Activated CD4-positive, alpha-beta T cell treated with anti-CD3 and anti-CD28 coated beads, Interleukin-2, amount 10 ng/mL, durations not matched to agents 24 days and 14 days (primary cell): ENCODE measurements at regions not wholly inside any gene's neighbourhood (a gene's known extent, or its start where the extent isn't known, plus 50 kb on each side); places are given as distances from the start of the nearest gene placed in this dataset.

Source experiments
- DNase-seq: peaks from one replicate; pipeline ENCODE4 v3.0.0; 2022
- H3K27ac Mint-ChIP-seq: one replicate; pipeline ENCODE4 v1.8.0; 2022; ENCODE audit warnings: mild to moderate bottlenecking, mixed read lengths
- H3K27me3 Mint-ChIP-seq: one replicate; pipeline ENCODE4 v1.8.0; 2022; ENCODE audit warnings: mixed read lengths
- H3K36me3 Mint-ChIP-seq: one replicate; pipeline ENCODE4 v1.8.0; 2022; ENCODE audit warnings: low read depth, mild to moderate bottlenecking, mixed read lengths
- H3K4me1 Mint-ChIP-seq: one replicate; pipeline ENCODE4 v1.8.0; 2021; ENCODE audit warnings: mixed read lengths
- H3K4me3 Mint-ChIP-seq: one replicate; pipeline ENCODE4 v1.8.0; 2022; ENCODE audit warnings: mild to moderate bottlenecking, moderate library complexity, mixed read lengths
- H3K9me3 Mint-ChIP-seq: one replicate; pipeline ENCODE4 v1.8.0; 2021; ENCODE audit warnings: mixed read lengths
- intact Hi-C: fragments of 100-400 bp; cut with micrococcal nuclease; formaldehyde crosslinking; loops from one replicate; pipeline ENCODE4 v1.15.1; 2023

DNA sequence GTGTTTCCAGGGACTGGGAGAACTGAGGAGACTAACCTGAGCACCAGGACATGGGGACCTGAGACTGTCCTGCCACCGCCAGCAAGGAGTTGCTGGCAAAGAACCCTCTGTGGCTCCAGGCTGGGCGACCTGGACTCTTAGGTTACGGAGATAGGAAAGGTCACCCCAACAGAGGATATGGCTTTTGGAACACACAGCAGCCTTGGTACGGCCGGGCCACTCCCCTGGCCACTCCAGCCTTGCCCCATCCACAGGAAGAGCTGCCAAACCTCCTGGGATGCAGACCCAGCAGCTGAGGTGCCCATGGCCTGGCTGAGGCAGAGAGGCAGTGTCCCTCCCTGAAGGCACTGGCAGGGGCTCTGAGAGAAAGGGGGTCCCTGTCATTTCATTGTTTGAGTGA is 137.8 kb downstream of the OAT start:
- Mint-ChIP-seq H3K4me3 (no peak overlapping the region), H3K9me3 (no peaks in the 10 kb centered on the region), H3K27me3 (no peaks in the 10 kb centered on the region), H3K27ac (no peak overlapping the region), H3K36me3 (no peaks in the 10 kb centered on the region), H3K4me1 (no peaks in the 10 kb centered on the region)
- intact Hi-C loops: no loop called here
- DNase-seq: no peak

DNA sequence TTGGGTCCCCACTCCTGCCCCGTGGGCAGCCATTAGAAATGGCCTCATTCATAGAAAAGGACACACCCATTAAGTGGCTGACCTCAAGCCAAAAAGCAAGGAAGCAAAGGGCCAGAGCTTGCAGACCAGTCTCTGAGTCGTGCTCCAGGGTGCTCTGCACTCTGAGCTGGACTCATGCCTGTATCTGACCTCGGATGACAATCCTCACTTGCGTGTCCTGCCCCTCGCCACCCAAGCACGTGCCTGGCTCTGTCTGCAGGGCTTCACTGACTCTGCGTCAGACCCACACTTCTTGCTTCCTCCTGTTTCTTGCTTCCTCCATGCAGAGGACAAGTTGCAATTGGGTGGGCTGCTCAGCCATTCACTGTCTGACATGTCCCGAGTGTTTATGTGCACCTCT is 138.8 kb downstream of the OAT start:
- peaks cover 1% of the 10 kb centered on the region for H3K27me3 Mint-ChIP-seq
- peaks cover 3% of the 10 kb centered on the region for H3K9me3 Mint-ChIP-seq
- DNase-seq: no peak
- no peaks in the 10 kb centered on the region for H3K36me3 Mint-ChIP-seq
- no peak overlapping the region for H3K27ac Mint-ChIP-seq
- H3K4me1 Mint-ChIP-seq: no peaks in the 10 kb centered on the region
- intact Hi-C loops: no loop called here
- no peak overlapping the region for H3K4me3 Mint-ChIP-seq

GRCh38 chr10:124279298-124279697 is 139.4 kb downstream of the OAT start:
- Mint-ChIP-seq H3K9me3 (peaks cover 4% of the 10 kb centered on the region), H3K27me3 (peaks cover 1% of the 10 kb centered on the region), H3K4me3 (no peak overlapping the region), H3K4me1 (no peaks in the 10 kb centered on the region), H3K27ac (no peak overlapping the region), H3K36me3 (no peaks in the 10 kb centered on the region)
- DNase-seq: no peak
- intact Hi-C loops: no loop called here

GRCh38 chr10:124278356-124278755 is 140.4 kb downstream of the OAT start:
- intact Hi-C loops: no loop called here
- Mint-ChIP-seq H3K36me3 (no peaks in the 10 kb centered on the region), H3K27ac (no peak overlapping the region), H3K27me3 (peaks cover 1% of the 10 kb centered on the region), H3K9me3 (peaks cover 4% of the 10 kb centered on the region), H3K4me1 (no peaks in the 10 kb centered on the region), H3K4me3 (no peak overlapping the region)
- DNase-seq: no peak

- no peak overlapping the region for H3K27ac Mint-ChIP-seq
- H3K4me1 Mint-ChIP-seq: no peaks in the 10 kb centered on the region
- intact Hi-C loops: no loop called here
- H3K36me3 Mint-ChIP-seq: no peaks in the 10 kb centered on the region
- no peak for DNase-seq
- H3K27me3 Mint-ChIP-seq: peaks cover 1% of the 10 kb centered on the region
- peaks cover 14% of the 10 kb centered on the region for H3K9me3 Mint-ChIP-seq
- no peak overlapping the region for H3K4me3 Mint-ChIP-seq
Observed at GRCh38 chr10:124273141-124273540, 145.6 kb downstream of the OAT start.

DNA sequence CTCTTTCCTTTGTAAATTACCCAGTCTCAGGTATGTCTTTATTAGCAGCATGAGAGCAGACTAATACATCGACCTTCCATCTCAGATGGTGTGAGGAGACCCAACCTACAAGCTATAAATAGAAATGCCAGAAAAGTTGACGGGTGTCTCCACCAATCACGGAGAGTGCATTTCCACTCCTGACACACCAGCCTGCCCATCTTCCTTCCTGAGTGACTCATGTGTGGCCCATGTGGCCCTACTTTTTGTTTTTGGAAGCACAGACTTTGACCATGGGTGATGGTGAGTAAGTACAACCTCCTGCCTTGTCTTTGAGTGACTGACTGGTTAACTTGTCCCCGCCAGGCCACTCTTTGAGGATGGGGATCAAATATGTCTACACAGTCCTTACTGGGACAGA is 147.0 kb downstream of the OAT start:
- no peak for DNase-seq
- intact Hi-C loops: no loop called here
- Mint-ChIP-seq H3K27ac (no peak overlapping the region), H3K4me3 (no peak overlapping the region), H3K9me3 (peaks cover 14% of the 10 kb centered on the region), H3K27me3 (peaks cover 1% of the 10 kb centered on the region), H3K36me3 (no peaks in the 10 kb centered on the region), H3K4me1 (no peaks in the 10 kb centered on the region)

- H3K27ac Mint-ChIP-seq: no peak overlapping the region
- intact Hi-C loops: no loop called here
- peaks cover 14% of the 10 kb centered on the region for H3K9me3 Mint-ChIP-seq
- no peaks in the 10 kb centered on the region for H3K4me1 Mint-ChIP-seq
- H3K36me3 Mint-ChIP-seq: no peaks in the 10 kb centered on the region
- H3K4me3 Mint-ChIP-seq: no peak overlapping the region
- peaks cover 1% of the 10 kb centered on the region for H3K27me3 Mint-ChIP-seq
- DNase-seq: no peak
Observed at GRCh38 chr10:124270530-124271327, 148.0 kb downstream of the OAT start.

GRCh38 chr10:124268976-124269375 is 149.7 kb downstream of the OAT start:
- H3K9me3 Mint-ChIP-seq: peaks cover 10% of the 10 kb centered on the region

DNA sequence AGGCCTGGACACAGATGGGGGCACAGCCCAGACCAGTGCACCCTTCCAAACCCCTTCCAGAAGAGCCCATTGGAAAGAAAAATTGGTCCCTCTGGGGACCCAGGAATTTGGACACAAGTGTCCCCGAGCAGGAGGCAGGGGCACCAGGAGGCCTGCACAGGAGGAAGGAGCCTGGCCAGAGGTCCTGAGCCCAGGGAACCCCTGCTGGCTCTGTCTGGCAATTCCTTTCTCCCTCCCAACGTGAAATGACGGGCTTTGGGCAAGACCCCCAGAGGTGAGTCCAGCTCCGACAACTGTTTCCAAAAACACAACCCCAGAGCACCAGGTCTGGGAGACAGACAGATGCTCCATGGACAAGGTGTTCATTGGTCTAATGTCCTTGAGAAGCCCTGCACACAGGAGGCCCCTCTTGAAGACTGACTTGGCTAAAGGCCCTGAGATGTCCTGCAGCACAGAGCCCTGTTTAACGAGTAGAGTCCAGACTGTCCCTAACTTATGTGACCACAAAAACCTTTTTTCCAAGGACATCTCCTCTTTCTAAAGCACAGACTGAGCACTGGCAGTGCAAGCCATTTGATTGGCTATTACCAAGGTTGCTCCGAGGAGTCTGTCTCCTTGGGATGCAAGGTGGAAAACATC is 150.7 kb downstream of the OAT start:
- no peak overlapping the region for H3K27ac Mint-ChIP-seq
- H3K27me3 Mint-ChIP-seq: no peaks in the 10 kb centered on the region
- peaks cover 7% of the 10 kb centered on the region for H3K9me3 Mint-ChIP-seq
- no peaks in the 10 kb centered on the region for H3K36me3 Mint-ChIP-seq
- DNase-seq: no peak
- no peak overlapping the region for H3K4me3 Mint-ChIP-seq
- intact Hi-C loops: no loop called here
- H3K4me1 Mint-ChIP-seq: no peaks in the 10 kb centered on the region

More at GRCh38 chr10:124268976-124269375, 149.7 kb downstream of the OAT start:
- Mint-ChIP-seq H3K36me3 (no peaks in the 10 kb centered on the region), H3K27ac (no peak overlapping the region), H3K4me1 (no peaks in the 10 kb centered on the region), H3K4me3 (no peak overlapping the region), H3K27me3 (no peaks in the 10 kb centered on the region)
- DNase-seq: no peak
- intact Hi-C loops: no loop called here

- intact Hi-C loops: no loop called here
Observed at GRCh38 chr10:124267231-124267885, 151.4 kb downstream of the OAT start.

GRCh38 chr10:124266468-124267230 is 152.1 kb downstream of the OAT start:
- Mint-ChIP-seq H3K27me3 (no peaks in the 10 kb centered on the region), H3K27ac (no peak overlapping the region), H3K4me3 (no peak overlapping the region)

More at GRCh38 chr10:124267231-124267885, 151.4 kb downstream of the OAT start:
- Mint-ChIP-seq H3K4me1 (no peaks in the 10 kb centered on the region), H3K4me3 (no peak overlapping the region), H3K9me3 (peaks cover 5% of the 10 kb centered on the region), H3K27ac (no peak overlapping the region), H3K36me3 (no peaks in the 10 kb centered on the region), H3K27me3 (no peaks in the 10 kb centered on the region)
- no peak for DNase-seq

DNA sequence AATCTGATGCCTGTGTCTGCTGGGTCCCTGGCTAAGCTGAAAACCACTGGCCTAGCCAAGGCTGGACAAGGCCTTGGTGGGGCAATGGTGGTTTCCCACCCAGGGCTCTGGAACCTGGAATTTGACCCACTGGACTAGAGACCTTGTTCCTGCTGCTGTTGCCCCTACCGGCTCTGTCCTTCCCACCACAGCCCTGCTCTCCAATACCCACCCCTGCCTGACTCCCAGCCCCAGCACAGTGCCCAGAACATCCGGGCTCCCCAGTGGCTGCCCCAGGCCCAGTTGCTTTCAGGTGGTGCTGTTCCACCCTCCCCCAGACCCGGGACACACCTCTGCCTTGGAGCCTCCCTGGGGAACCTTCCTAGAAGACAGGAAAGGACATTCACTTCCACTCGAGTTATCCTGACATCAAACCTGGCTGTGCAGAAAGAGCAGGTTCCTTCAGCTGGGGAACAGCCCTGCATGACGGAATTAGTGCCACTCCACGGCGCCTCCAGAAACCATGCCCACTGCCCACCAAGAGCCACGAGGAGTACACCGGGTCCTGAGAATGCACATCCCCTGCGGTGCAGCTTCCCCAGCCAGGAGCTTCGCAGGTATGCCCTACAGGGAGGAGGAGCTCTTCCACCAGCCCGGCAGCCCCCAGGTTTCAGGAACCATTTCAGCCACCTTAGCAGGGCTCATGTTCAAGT is 152.8 kb downstream of the OAT start:
- Mint-ChIP-seq H3K27me3 (no peaks in the 10 kb centered on the region), H3K27ac (no peak overlapping the region), H3K4me3 (no peak overlapping the region), H3K9me3 (no peaks in the 10 kb centered on the region), H3K36me3 (no peaks in the 10 kb centered on the region), H3K4me1 (no peaks in the 10 kb centered on the region)
- intact Hi-C loops: no loop called here
- DNase-seq: no peak

More at GRCh38 chr10:124266468-124267230, 152.1 kb downstream of the OAT start:
- no peak for DNase-seq
- Mint-ChIP-seq H3K4me1 (no peaks in the 10 kb centered on the region), H3K9me3 (peaks cover 3% of the 10 kb centered on the region), H3K36me3 (no peaks in the 10 kb centered on the region)
- intact Hi-C loops: no loop called here

- Mint-ChIP-seq H3K9me3 (no peaks in the 10 kb centered on the region), H3K4me3 (no peak overlapping the region), H3K36me3 (no peaks in the 10 kb centered on the region), H3K27me3 (no peaks in the 10 kb centered on the region), H3K4me1 (no peaks in the 10 kb centered on the region), H3K27ac (no peak overlapping the region)
- DNase-seq: no peak
- intact Hi-C loops: no loop called here
Observed at GRCh38 chr10:124265391-124265745, 153.4 kb downstream of the OAT start.
